ENCODE measurements at regions not wholly inside any gene's neighbourhood (a gene's known extent, or its start where the extent isn't known, plus 50 kb on each side); places are given as distances from the start of the nearest gene placed in this dataset.

DNA sequence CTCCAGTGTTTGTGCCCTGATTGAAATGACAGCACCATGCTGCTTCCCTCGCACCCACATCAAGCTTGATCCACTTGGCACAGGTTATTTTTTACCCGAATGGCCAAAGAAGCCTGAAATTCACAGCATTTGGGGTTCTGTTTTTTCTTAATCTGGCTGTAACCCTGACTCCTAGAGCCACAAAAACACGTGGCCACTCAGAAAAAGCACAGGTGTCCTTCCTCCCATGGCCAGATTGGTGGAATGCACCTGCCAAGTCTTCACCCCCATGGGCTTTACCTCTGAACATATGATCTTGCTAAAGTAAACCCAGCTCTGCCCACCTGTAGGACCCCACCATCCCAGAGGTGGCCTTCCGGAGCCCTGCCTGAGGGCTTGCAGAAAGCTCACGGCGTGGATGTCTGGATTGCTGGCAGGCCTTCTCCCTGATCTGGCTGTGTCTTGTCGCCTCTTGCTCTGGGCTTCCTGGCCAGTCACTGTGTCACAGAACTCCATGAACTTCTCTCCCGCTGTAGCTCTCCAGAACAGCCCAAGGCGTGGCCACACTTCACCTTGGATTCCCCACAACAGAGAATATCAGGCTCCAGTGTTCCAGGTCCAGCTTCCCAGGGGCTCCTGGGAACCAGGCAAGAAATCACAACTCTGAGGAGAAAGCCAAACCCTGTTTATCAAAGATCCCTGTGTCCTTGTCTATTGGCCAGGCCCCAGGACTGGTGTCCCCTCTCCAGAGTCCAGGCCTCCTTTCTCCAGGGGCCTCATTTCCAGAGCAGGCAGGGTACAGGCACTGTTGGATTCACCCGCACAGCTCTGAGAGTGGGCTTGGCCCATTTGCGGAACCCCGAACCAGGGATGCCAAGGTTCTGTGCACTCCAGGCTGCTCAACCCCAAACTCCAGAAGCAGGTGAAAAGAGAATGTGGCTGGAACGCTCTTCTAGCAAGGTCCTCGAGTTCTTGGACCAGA is 272.5 kb downstream of the SYK start:
- TF ChIP-seq, protein P1, sequence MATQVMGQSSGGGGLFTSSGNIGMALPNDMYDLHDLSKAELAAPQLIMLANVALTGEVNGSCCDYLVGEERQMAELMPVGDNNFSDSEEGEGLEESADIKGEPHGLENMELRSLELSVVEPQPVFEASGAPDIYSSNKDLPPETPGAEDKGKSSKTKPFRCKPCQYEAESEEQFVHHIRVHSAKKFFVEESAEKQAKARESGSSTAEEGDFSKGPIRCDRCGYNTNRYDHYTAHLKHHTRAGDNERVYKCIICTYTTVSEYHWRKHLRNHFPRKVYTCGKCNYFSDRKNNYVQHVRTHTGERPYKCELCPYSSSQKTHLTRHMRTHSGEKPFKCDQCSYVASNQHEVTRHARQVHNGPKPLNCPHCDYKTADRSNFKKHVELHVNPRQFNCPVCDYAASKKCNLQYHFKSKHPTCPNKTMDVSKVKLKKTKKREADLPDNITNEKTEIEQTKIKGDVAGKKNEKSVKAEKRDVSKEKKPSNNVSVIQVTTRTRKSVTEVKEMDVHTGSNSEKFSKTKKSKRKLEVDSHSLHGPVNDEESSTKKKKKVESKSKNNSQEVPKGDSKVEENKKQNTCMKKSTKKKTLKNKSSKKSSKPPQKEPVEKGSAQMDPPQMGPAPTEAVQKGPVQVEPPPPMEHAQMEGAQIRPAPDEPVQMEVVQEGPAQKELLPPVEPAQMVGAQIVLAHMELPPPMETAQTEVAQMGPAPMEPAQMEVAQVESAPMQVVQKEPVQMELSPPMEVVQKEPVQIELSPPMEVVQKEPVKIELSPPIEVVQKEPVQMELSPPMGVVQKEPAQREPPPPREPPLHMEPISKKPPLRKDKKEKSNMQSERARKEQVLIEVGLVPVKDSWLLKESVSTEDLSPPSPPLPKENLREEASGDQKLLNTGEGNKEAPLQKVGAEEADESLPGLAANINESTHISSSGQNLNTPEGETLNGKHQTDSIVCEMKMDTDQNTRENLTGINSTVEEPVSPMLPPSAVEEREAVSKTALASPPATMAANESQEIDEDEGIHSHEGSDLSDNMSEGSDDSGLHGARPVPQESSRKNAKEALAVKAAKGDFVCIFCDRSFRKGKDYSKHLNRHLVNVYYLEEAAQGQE (IDR thresholded peaks at IDR 0.05; ENCODE audit: insufficient read depth in 1 of 2, low read depth in 2 of 2, low read length in 1 of 2), result no peak
- TF ChIP-seq POLR2AphosphoS5 (IDR thresholded peaks at IDR 0.05; ENCODE audit: low read depth, low read length) (no peak), SIN3A (IDR thresholded peaks at IDR 0.05; ENCODE audit: borderline replicate concordance, insufficient read depth, low read depth, low read length) (no peak)
- TF ChIP-seq, protein P2, sequence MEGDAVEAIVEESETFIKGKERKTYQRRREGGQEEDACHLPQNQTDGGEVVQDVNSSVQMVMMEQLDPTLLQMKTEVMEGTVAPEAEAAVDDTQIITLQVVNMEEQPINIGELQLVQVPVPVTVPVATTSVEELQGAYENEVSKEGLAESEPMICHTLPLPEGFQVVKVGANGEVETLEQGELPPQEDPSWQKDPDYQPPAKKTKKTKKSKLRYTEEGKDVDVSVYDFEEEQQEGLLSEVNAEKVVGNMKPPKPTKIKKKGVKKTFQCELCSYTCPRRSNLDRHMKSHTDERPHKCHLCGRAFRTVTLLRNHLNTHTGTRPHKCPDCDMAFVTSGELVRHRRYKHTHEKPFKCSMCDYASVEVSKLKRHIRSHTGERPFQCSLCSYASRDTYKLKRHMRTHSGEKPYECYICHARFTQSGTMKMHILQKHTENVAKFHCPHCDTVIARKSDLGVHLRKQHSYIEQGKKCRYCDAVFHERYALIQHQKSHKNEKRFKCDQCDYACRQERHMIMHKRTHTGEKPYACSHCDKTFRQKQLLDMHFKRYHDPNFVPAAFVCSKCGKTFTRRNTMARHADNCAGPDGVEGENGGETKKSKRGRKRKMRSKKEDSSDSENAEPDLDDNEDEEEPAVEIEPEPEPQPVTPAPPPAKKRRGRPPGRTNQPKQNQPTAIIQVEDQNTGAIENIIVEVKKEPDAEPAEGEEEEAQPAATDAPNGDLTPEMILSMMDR (IDR thresholded peaks at IDR 0.05), result no peak
- H3K4me3 ChIP-seq (ENCODE audit: low read depth in 2 of 2, low read length in 2 of 2), result no peak overlapping the region
- BruUV-seq (replicated peaks), result no TSS peak
- ChIA-PET POLR2A (no interaction called here), CTCF (no interaction called here)
- in situ Hi-C loops (cut with HindIII; ENCODE audit: low pct_unique_long_range_greater_than_20kb, low sequenced_read_pairs), result no loop called here
- H3K4me1 ChIP-seq (ENCODE audit: control insufficient read depth, insufficient read depth, low read length), result no peaks in the 10 kb centered on the region
- no peak for DNase-seq (ENCODE audit: low read depth, low spot score)
- no peak for ATAC-seq
- no peaks in the 10 kb centered on the region for H3K36me3 ChIP-seq (ENCODE audit: control insufficient read depth, insufficient read depth, low read length)
- no peak overlapping the region for H3K27ac ChIP-seq (ENCODE audit: low read length)
- no peaks in the 10 kb centered on the region for H3K9me3 ChIP-seq (ENCODE audit: control insufficient read depth, insufficient read depth, low read depth, low read length)
- no peaks in the 10 kb centered on the region for H3K27me3 ChIP-seq (ENCODE audit: control insufficient read depth, insufficient read depth, low read length)
- intact Hi-C loops (cut with micrococcal nuclease; ENCODE audit: unreplicated experiment), result no loop called here

DNA sequence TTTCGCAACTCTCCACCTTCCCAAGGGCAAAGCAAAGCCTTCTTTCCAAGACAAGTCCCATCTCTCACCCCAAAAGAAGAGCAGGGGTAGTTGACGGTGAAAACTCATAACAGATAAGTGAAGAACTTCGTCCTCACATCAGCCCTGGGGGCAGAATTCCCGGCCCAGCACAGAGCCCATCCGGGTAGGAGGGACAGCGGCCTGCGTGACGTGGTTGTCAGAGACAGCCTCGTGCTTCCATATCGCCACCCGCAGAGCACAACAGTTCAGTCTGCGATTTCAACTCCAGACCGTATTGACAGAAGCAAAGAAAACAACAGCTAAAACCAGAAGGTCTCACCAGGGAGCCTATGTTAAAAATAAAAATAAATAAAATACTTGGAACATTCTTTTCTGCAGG is 273.2 kb downstream of the SYK start:
- intact Hi-C loops (cut with micrococcal nuclease; ENCODE audit: unreplicated experiment), result no loop called here
- no TSS peak for BruUV-seq (replicated peaks)
- in situ Hi-C loops (cut with HindIII; ENCODE audit: low pct_unique_long_range_greater_than_20kb, low sequenced_read_pairs), result no loop called here
- no peak for TF ChIP-seq TCF7L2 (IDR thresholded peaks at IDR 0.05; ENCODE audit: low read depth, low read length)
- TF ChIP-seq, protein P2 (IDR thresholded peaks at IDR 0.05), result no peak
- no peak for TF ChIP-seq SIN3A (IDR thresholded peaks at IDR 0.05; ENCODE audit: borderline replicate concordance, insufficient read depth, low read depth, low read length)
- TF ChIP-seq, protein P1 (IDR thresholded peaks at IDR 0.05; ENCODE audit: insufficient read depth in 1 of 2, low read depth in 2 of 2, low read length in 1 of 2), result no peak
- no peak for TF ChIP-seq POLR2AphosphoS5 (IDR thresholded peaks at IDR 0.05; ENCODE audit: low read depth, low read length)
- Histone ChIP-seq H3K36me3 (ENCODE audit: control insufficient read depth, insufficient read depth, low read length) (no peaks in the 10 kb centered on the region), H3K27ac (ENCODE audit: low read length) (no peak overlapping the region), H3K4me3 (ENCODE audit: low read depth in 2 of 2, low read length in 2 of 2) (no peak overlapping the region), H3K4me1 (ENCODE audit: control insufficient read depth, insufficient read depth, low read length) (no peaks in the 10 kb centered on the region), H3K27me3 (ENCODE audit: control insufficient read depth, insufficient read depth, low read length) (no peaks in the 10 kb centered on the region), H3K9me3 (ENCODE audit: control insufficient read depth, insufficient read depth, low read depth, low read length) (no peaks in the 10 kb centered on the region)
- no peak for ATAC-seq
- ChIA-PET CTCF (no interaction called here), POLR2A (no interaction called here)
- no peak for DNase-seq (ENCODE audit: low read depth, low spot score)
